HUES6 (cell line): ENCODE measurements at regions not wholly inside any gene's neighbourhood (a gene's known extent, or its start where the extent isn't known, plus 50 kb on each side); places are given as distances from the start of the nearest gene placed in this dataset.

Source experiments
- H3K27ac ChIP-seq: 2 replicates; pipeline ENCODE4 v1.7.0; 2013; ENCODE audit warnings: low read depth, mild to moderate bottlenecking, low read length, inconsistent platforms
- H3K27me3 ChIP-seq: 2 replicates; pipeline ENCODE4 v1.6.1; 2013; ENCODE audit warnings: low read length; ENCODE audit not compliant: control insufficient read depth, insufficient read depth
- H3K36me3 ChIP-seq: 2 replicates; pipeline ENCODE4 v1.6.1; 2013; ENCODE audit warnings: low read length; ENCODE audit not compliant: control insufficient read depth, insufficient read depth
- H3K4me1 ChIP-seq: 2 replicates; pipeline ENCODE4 v1.6.1; 2013; ENCODE audit warnings: low read length; ENCODE audit not compliant: control insufficient read depth, insufficient read depth
- H3K4me3 ChIP-seq: 2 replicates; pipeline ENCODE4 v1.5.1; 2013; ENCODE audit warnings: low read depth, low read length
- H3K9ac ChIP-seq: one replicate; pipeline ENCODE4 v1.6.1; 2013; ENCODE audit warnings: mild to moderate bottlenecking, low read length
- H3K9me3 ChIP-seq: 2 replicates; pipeline ENCODE4 v1.6.1; 2013; ENCODE audit warnings: low read depth, low read length; ENCODE audit not compliant: control insufficient read depth, insufficient read depth

DNA sequence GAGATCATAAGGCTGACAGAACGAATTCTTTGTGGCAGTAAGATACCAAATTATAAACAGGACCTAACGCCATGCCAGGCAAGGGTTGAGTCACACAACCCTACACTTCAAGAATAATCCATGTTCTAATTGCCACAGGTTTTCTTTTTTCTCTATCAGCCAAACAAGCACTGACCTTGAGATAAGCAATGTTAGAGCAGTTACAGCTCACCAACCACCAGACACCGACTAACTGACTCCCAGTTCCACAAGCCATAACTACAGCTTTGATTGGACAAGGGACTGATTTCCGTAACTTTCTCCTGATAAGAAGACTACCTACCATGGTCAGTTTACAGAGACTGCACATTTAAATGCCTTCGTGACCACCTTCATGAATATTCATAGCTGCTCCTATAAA is 149.6 kb downstream of the PTPRU start:
- Histone ChIP-seq H3K9ac (no peak overlapping the region), H3K27ac (no peak overlapping the region)

DNA sequence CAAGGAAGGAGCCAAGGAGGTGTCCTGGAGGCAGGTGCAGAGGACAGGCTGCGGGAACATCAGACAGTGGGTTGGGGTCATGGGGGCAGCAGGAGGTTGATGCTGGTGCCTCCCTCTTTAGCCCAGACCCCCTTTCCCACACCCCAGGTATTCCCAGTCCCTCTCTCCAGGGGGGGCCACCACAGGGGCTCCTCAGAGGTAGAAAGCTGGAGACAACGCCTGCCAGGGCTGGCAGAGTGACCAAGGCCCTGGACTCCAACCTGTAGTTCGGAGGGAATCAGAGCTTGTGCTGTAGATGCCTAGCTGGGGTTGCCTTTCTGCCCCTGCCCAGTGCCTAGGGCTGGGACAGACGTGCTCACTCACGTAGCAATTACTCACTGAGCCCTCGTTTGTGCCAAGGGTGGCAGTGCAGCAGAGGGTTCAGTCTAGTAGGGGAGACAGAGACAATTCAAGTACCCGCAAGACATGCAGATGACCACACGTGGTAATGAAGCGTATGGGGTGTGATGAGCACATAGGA is 148.2 kb downstream of the PTPRU start:
- Histone ChIP-seq H3K27me3 (no peaks in the 10 kb centered on the region), H3K9ac (no peak overlapping the region)

More for the DNA sequence above, 149.6 kb downstream of the PTPRU start:
- no peak overlapping the region for H3K4me3 ChIP-seq
- H3K36me3 ChIP-seq: no peaks in the 10 kb centered on the region
- peaks cover 7% of the 10 kb centered on the region; the same call in 1 of the 2 replicates for H3K4me1 ChIP-seq
- no peaks in the 10 kb centered on the region for H3K27me3 ChIP-seq
- no peaks in the 10 kb centered on the region; the same call in 1 of the 2 replicates for H3K9me3 ChIP-seq

DNA sequence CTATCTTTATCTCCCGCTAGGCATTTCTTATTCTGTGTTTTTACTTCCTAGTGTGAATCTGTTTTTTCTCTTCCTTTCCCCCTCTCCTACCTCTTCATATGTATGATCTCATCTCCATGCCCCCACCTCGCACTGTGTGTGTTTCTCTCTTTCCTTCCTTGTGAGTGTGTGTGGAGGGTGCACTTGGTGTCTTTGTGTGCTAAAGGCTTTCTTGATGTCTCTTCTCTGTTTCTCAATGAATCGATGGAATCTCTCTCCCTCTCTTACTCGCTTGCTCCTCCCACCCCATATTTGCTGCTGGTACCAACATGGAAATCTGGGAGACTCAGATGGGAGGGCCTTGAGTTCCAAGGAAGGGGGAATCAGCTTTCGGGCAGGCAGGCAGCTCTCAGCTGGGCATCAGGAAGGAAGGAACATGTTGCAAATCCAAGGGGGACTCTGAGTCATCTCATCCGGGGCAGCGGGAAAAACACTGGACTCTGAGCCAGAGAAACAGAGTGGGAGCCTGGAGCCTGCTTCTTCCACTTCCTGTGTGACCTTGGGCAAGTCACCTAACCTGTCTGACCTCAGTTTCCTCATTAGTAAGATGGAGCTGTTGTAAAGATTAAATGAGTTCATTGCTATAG is 147.5 kb downstream of the PTPRU start:
- Histone ChIP-seq H3K4me1 (peaks cover 7% of the 10 kb centered on the region; the same call in 1 of the 2 replicates), H3K4me3 (no peak overlapping the region), H3K9ac (no peak overlapping the region), H3K36me3 (no peaks in the 10 kb centered on the region), H3K9me3 (peaks cover 15% of the 10 kb centered on the region), H3K27me3 (no peaks in the 10 kb centered on the region), H3K27ac (no peak overlapping the region)

More for the DNA sequence above, 148.2 kb downstream of the PTPRU start:
- H3K4me3 ChIP-seq: no peak overlapping the region
- no peaks in the 10 kb centered on the region for H3K36me3 ChIP-seq
- no peak overlapping the region for H3K27ac ChIP-seq
- H3K9me3 ChIP-seq: peaks cover 10% of the 10 kb centered on the region; the same call in 1 of the 2 replicates
- H3K4me1 ChIP-seq: peaks cover 7% of the 10 kb centered on the region; the same call in 1 of the 2 replicates

DNA sequence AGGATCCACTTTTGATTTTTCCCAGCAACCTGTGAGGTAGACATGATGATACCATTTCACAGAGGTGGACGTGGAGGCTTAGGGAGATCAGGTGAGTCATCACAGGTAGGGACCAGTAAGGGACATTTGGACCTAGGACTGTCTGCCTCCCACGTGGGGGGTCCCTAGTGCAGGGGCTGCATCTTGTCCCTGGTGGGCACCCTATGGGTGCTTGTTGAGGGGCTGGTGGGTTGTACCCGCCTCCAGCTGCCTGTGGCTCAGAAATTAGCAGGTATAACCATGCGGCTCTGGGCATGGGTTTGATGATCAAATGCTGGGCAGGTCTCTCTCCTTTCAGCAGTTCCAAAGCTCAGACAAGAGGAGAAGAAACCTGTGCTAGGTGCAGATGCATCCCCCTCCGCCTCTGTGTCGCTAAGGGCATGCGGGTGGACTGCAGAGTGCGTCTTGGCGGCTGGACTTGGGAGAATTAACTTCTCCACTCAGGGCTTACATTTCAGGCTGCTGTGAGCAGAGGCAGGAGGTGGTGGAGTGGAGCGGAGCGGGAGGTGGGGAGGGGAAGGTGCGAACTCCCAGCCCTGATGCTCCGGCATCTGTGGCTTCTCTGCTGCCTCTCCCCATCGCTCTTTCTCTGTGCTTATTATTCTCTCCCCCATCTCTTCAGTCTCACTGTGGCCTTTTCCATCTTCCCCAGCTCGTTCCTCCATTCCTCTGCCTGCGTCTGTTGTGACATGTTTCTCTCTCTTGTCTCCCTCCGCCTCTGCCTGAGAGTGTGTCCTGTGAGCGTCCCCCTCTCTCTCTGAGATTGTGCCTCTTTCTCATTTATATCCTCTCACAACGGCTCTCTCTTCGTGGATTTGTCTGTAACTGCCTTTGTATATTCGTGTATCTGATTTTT is 146.8 kb downstream of the PTPRU start:
- no peak overlapping the region for H3K9ac ChIP-seq
- H3K27ac ChIP-seq: no peak overlapping the region
- peaks cover 7% of the 10 kb centered on the region; the same call in 1 of the 2 replicates for H3K4me1 ChIP-seq
- H3K36me3 ChIP-seq: no peaks in the 10 kb centered on the region
- no peaks in the 10 kb centered on the region for H3K27me3 ChIP-seq
- peaks cover 22% of the 10 kb centered on the region for H3K9me3 ChIP-seq
- H3K4me3 ChIP-seq: no peak overlapping the region

DNA sequence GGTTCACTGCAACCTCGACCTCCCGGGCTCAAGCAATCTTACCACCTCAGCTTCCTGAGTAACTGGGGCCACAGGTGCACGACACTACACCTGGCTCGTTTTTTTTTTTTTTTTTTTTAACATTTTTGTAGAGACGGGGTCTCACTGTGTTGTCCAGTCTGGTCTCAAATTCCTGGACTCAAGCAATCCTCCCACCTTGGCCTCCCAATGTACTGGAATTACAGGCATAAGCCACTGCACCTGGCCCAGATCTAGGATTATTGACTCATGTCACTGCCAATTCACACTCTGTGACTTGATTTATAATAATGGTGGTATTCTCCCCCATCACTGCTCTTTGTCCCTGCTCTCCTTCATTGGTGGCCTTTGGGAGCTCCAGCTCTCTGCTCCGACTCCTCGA is 145.1 kb downstream of the PTPRU start:
- Histone ChIP-seq H3K9me3 (peaks cover 35% of the 10 kb centered on the region), H3K27ac (no peak overlapping the region), H3K9ac (no peak overlapping the region), H3K4me1 (peaks cover 7% of the 10 kb centered on the region; the same call in 1 of the 2 replicates), H3K36me3 (no peaks in the 10 kb centered on the region), H3K4me3 (no peak overlapping the region), H3K27me3 (no peaks in the 10 kb centered on the region)

DNA sequence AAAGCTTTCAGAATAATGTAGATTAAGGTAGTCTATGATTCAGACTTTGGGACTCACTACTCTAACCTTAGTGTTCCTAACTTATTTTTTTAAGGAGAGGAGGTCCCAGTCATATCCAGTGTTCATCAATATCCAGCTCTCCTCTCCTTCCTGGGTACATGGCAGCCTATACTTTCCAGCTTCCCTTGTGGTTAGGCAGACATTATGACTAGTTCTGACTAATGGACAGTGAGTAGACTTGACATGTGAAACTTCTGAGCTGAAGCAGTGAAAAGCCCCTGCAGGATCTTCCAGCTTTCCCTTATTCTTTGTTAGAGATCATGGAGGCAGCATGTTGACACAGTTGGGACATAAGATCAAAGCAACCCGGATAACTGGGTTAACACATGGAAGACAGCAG is 144.2 kb downstream of the PTPRU start:
- H3K27me3 ChIP-seq: no peaks in the 10 kb centered on the region
- peaks cover 7% of the 10 kb centered on the region; the same call in 1 of the 2 replicates for H3K4me1 ChIP-seq
- no peak overlapping the region for H3K4me3 ChIP-seq
- H3K36me3 ChIP-seq: no peaks in the 10 kb centered on the region
- H3K27ac ChIP-seq: no peak overlapping the region
- H3K9me3 ChIP-seq: peaks cover 35% of the 10 kb centered on the region
- no peak overlapping the region for H3K9ac ChIP-seq

DNA sequence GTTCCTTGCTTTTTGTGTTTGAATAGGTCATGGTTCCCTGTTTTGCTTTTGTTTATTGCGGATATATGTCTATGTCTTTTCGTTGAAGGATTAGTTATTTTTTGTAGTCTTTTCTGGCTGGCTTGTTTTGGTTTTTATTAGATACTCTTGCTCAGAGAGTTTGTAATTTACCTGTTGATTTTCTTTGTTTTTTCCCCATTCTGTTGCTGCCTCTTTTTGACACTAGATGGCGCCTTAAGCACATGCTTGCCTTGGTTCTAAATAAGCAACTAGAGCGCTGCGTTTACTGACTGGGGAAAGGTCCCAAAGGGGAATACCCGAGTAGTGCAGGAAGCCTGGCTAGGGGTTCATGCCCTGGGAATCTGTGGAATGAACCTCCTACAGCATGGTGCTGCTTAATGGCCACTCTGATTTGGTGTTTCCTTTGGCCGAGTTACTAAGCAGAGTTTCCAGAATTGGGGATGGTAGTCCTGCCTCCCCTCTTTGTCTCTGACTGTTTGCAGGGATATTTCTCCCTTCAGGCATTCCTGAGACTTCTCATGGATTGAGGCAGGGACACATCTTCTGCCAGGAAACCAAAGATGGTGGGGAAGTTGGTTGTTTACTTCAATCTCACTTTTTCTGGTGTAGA is 143.2 kb downstream of the PTPRU start:
- Histone ChIP-seq H3K9me3 (peaks cover 39% of the 10 kb centered on the region), H3K4me3 (no peak overlapping the region), H3K9ac (no peak overlapping the region), H3K4me1 (peaks cover 7% of the 10 kb centered on the region; the same call in 1 of the 2 replicates), H3K27me3 (no peaks in the 10 kb centered on the region), H3K36me3 (no peaks in the 10 kb centered on the region), H3K27ac (no peak overlapping the region)
